ENCODE measurements at regions not wholly inside any gene's neighbourhood (a gene's known extent, or its start where the extent isn't known, plus 50 kb on each side); places are given as distances from the start of the nearest gene placed in this dataset.

DNA sequence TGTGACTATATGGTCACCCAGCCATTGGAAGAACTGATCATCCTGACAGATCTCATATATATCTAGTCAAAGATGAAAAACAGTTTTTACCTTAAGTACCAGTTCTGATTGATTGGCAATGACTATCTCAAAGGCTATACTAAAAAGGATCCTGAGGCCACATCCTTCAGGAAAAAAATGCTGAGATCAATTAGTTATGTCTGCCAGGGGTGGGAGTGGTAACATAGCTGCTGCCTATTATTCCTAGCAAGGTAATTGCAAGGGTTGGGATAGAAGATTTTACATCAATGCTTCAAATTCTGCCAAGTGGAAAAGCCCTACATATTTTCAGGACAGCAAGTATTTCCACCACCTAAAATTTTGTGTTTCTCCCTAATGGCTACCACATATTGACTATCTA is 114.7 kb downstream of the C1D start:
- H3K4me1 ChIP-seq: no peaks in the 10 kb centered on the region
- DNase-seq (ENCODE audit: extremely low spot score): no peak
- intact Hi-C loops (cut with DNase I): no loop called here
- H3K27ac ChIP-seq (replicated peaks in 1 of 4): no peak overlapping the region
- TF ChIP-seq EP300 (IDR thresholded peaks at IDR 0.05) (no peak), POLR2A (IDR thresholded peaks at IDR 0.05; ENCODE audit: low read depth) (no peak), POLR2AphosphoS5 (IDR thresholded peaks at IDR 0.05) (no peak), CTCF (IDR thresholded peaks at IDR 0.05) (no peak)
- H3K27me3 ChIP-seq: no peaks in the 10 kb centered on the region
- H3K9me3 ChIP-seq: peaks cover 0 to 7% (median 2%) of the 10 kb centered on the region in 4 donors
- H3K36me3 ChIP-seq: no peaks in the 10 kb centered on the region
- H3K4me3 ChIP-seq: no peak overlapping the region

DNA sequence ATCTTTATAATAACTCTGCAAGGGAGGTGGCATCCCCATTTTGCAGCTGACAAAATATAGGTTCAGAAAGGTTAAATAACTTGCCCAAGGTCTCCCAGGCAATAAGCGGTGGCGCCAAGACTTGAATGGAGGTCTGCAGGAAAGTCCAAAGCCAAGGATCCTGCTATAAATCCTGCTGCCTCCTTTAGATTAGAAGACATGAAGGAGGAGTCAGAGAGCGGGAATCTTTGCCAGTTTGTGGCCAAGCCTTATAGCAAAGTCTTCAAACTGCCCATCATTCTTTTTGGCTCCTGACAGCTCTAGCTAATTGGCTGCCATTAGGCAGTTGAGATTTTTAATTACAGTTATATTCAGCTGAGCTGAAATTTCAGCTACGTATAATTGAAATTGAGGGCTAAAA is 114.3 kb downstream of the C1D start:
- 96% methylated on average over 4 of the region's 4 CpGs for WGBS
- DNase-seq (ENCODE audit: extremely low spot score): peak; percentile 21
- no peaks in the 10 kb centered on the region for H3K4me1 ChIP-seq
- no peak overlapping the region for H3K4me3 ChIP-seq
- TF ChIP-seq POLR2AphosphoS5 (IDR thresholded peaks at IDR 0.05): no peak
- TF ChIP-seq POLR2A (IDR thresholded peaks at IDR 0.05; ENCODE audit: low read depth): no peak
- TF ChIP-seq CTCF (IDR thresholded peaks at IDR 0.05): no peak
- TF ChIP-seq EP300 (IDR thresholded peaks at IDR 0.05): no peak
- peaks cover 0 to 2% (median 0%) of the 10 kb centered on the region in 4 donors for H3K9me3 ChIP-seq
- H3K36me3 ChIP-seq: no peaks in the 10 kb centered on the region
- no peaks in the 10 kb centered on the region for H3K27me3 ChIP-seq
- intact Hi-C loops (cut with DNase I): no loop called here
- no peak overlapping the region for H3K27ac ChIP-seq (replicated peaks in 1 of 4)

DNA sequence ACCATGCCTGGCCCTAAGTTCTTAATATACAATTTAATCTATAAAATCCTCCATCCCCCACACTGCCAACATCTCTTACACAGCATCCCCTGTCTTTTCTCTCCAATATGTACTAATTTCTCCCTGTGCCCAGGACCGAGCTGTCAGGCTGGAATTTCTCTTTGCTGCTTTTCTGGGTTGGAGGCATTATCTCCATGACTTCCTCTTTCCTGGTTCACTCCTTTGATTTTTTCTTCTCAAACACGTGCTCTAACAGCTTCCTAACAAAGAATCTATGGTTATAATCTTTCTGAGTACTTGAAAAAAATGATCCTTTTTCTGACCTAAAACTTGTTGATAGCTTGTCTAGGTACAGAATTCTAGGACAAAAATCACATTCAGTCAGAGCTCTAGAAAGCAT is 112.8 kb downstream of the C1D start:
- H3K27me3 ChIP-seq: no peaks in the 10 kb centered on the region
- no peak overlapping the region for H3K4me3 ChIP-seq
- H3K9me3 ChIP-seq: no peaks in the 10 kb centered on the region
- WGBS: 81% methylated on average over 2 of the region's 2 CpGs
- no peaks in the 10 kb centered on the region for H3K36me3 ChIP-seq
- intact Hi-C loops (cut with DNase I): no loop called here
- peak; percentile 12 for DNase-seq (ENCODE audit: extremely low spot score)
- TF ChIP-seq POLR2AphosphoS5 (IDR thresholded peaks at IDR 0.05) (no peak), EP300 (IDR thresholded peaks at IDR 0.05) (no peak), POLR2A (IDR thresholded peaks at IDR 0.05; ENCODE audit: low read depth) (no peak), CTCF (IDR thresholded peaks at IDR 0.05) (no peak)
- no peak overlapping the region for H3K27ac ChIP-seq (replicated peaks in 1 of 4)
- H3K4me1 ChIP-seq: no peaks in the 10 kb centered on the region

- Histone ChIP-seq H3K36me3 (no peaks in the 10 kb centered on the region), H3K4me1 (no peaks in the 10 kb centered on the region), H3K4me3 (no peak overlapping the region), H3K27me3 (no peaks in the 10 kb centered on the region), H3K27ac (replicated peaks in 1 of 4) (no peak overlapping the region), H3K9me3 (no peaks in the 10 kb centered on the region)
- WGBS: 50% methylated on average over 2 of the region's 2 CpGs
- intact Hi-C loops (cut with DNase I): no loop called here
- no peak for DNase-seq (ENCODE audit: extremely low spot score)
- TF ChIP-seq EP300 (IDR thresholded peaks at IDR 0.05) (no peak), POLR2A (IDR thresholded peaks at IDR 0.05; ENCODE audit: low read depth) (no peak), POLR2AphosphoS5 (IDR thresholded peaks at IDR 0.05) (no peak), CTCF (IDR thresholded peaks at IDR 0.05) (no peak)
Measured at GRCh38 chr2:67950919-67951318, 111.9 kb downstream of the C1D start.

GRCh38 chr2:67952066-67952465 is 110.7 kb downstream of the C1D start:
- H3K9me3 ChIP-seq: no peaks in the 10 kb centered on the region
- no peaks in the 10 kb centered on the region for H3K4me1 ChIP-seq
- DNase-seq (ENCODE audit: extremely low spot score): peak; percentile 29
- H3K27me3 ChIP-seq: no peaks in the 10 kb centered on the region
- no peaks in the 10 kb centered on the region for H3K36me3 ChIP-seq
- no peak overlapping the region for H3K27ac ChIP-seq (replicated peaks in 1 of 4)
- no peak for TF ChIP-seq EP300 (IDR thresholded peaks at IDR 0.05)
- no peak for TF ChIP-seq POLR2A (IDR thresholded peaks at IDR 0.05; ENCODE audit: low read depth)
- no peak overlapping the region for H3K4me3 ChIP-seq
- WGBS: 93% methylated on average over 4 of the region's 4 CpGs
- intact Hi-C loops (cut with DNase I): no loop called here
